AG04449 (cell line): ENCODE measurements at regions not wholly inside any gene's neighbourhood (a gene's known extent, or its start where the extent isn't known, plus 50 kb on each side); places are given as distances from the start of the nearest gene placed in this dataset.

Experiments
- CTCF ChIA-PET: fragments of 350-600 bp; formaldehyde crosslinking; extraction: SDS; loops from one replicate; lab custom pipeline; 2021; ENCODE audit warnings: antibody characterized with exemption; lab: Yijun Ruan, JAX
- POLR2A ChIA-PET: fragments of 400-600, 350-600 bp; formaldehyde crosslinking; extraction: SDS; loops from one replicate; lab custom pipeline; 2020; ENCODE audit warnings: antibody characterized with exemption, inconsistent platforms; lab: Yijun Ruan, JAX
- DNase-seq: peaks from one replicate; pipeline ENCODE4 v3.0.0-alpha.2; 2010; ENCODE audit warnings: low read depth, low spot score
- H3K4me3 ChIP-seq: 2 replicates; pipeline ENCODE4 v1.5.1; 2011; ENCODE audit warnings: low read depth, mild to moderate bottlenecking, control low read depth, low read length
- TF ChIP-seq, protein P1 (sequence below): IDR thresholded peaks from one replicate; pipeline ENCODE4 v1.5.1; 2011; ENCODE audit warnings: mild to moderate bottlenecking, moderate library complexity, low read length, control low read depth, inconsistent platforms; ENCODE audit not compliant: insufficient read depth; ENCODE audit errors: missing control alignments

DNA sequence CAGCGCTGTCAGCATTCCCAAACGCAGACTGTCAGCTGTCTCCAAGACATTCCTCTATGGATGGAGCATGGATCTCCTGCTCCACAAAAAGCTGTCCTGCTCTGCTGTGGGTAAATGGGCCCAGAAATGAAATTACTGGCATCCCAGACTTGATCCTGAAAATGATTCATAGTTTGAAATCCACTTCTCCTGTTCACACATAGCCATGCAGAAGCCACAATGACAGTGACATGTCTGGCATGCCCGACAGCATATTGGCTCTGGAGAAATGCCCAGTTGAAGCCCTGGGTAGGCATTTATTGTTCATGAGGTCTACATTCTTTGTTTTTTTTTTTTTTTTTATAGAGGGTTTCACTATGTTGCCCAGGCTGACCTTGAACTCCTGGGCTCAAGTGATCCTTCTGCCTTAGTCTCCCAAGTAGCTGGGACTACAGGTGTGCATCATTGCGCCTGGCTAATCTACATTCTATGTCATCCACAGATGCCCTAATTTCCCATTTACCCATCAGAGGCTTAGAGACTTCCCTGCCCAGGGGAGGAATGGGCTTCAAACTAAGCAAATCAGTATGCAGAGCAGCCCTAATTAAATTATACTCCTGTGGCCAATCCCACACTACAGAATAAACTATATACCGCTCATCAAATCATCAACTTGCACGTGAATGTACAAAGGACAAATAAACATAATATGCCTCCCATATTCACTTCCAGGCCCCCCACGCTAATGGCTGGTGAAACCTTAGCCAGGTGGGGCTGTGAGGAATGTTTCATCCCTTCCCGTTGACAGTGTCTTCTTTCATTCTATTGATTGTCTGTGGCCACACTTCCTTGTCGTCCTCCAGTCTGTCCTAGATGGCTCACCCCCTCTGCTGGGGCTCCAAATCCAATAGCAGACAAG is 61.8 kb upstream of the EEPD1 start:
- CTCF ChIA-PET, result interaction anchor here (1.1 to 1.5 kb wide), 2 partner anchors 12 to 201 kb away, joined by 4 to 9 read pairs; no protein-coding TSS in a partner anchor
- TF ChIP-seq, protein P1, sequence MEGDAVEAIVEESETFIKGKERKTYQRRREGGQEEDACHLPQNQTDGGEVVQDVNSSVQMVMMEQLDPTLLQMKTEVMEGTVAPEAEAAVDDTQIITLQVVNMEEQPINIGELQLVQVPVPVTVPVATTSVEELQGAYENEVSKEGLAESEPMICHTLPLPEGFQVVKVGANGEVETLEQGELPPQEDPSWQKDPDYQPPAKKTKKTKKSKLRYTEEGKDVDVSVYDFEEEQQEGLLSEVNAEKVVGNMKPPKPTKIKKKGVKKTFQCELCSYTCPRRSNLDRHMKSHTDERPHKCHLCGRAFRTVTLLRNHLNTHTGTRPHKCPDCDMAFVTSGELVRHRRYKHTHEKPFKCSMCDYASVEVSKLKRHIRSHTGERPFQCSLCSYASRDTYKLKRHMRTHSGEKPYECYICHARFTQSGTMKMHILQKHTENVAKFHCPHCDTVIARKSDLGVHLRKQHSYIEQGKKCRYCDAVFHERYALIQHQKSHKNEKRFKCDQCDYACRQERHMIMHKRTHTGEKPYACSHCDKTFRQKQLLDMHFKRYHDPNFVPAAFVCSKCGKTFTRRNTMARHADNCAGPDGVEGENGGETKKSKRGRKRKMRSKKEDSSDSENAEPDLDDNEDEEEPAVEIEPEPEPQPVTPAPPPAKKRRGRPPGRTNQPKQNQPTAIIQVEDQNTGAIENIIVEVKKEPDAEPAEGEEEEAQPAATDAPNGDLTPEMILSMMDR, result no peak

DNA sequence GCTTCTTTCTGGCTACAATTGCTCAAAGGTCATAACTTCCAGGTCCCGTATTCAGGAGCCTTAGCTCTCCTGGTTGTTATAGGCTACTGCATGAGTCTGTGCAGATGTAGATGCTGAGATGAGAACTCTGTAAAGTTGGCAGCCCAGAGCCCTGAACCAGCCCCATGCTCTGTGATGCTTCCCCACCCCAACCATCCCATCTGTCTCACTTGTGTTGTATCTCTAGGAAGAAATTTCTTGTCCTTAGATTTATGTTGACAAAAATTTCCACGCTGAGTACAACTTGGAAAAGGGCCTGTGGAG is 61.2 kb upstream of the EEPD1 start:
- POLR2A ChIA-PET, result no interaction called here
- DNase-seq, result no peak
- TF ChIP-seq, protein P1, result no peak
- CTCF ChIA-PET, result no interaction called here
- H3K4me3 ChIP-seq, result no peak overlapping the region

More for the DNA sequence above, 61.8 kb upstream of the EEPD1 start:
- no peak for DNase-seq
- POLR2A ChIA-PET, result no interaction called here
- H3K4me3 ChIP-seq, result no peak overlapping the region

DNA sequence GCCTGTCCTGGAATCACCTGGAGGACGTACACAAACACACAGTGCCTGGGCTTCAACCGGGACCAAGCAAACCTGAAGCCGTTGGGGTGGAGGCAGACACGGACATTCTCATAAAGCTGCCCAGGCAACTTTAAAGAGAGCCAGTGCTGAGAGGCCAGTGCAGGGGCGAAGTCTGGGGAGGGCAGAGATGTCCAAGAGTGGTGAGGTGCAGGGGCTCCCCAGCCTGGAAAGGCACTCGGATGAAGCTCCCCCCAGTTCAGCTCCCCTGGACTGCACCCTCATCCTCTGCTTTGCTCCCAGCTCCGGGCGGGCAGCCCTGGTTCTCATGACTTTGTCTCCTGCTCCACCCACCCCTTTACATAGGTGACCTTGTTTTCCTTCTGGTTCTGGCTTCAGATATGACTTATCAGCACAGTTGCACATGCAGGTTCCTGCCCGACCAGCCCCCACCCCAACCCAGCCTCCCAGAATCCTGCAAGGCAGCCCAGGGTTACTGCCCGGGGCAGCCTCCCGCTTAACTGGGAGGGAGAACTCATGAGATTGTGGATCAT is 60.8 kb upstream of the EEPD1 start:
- TF ChIP-seq, protein P1, result no peak
- CTCF ChIA-PET, result no interaction called here
- no peak for DNase-seq
- H3K4me3 ChIP-seq, result no peak overlapping the region
- POLR2A ChIA-PET, result no interaction called here

DNA sequence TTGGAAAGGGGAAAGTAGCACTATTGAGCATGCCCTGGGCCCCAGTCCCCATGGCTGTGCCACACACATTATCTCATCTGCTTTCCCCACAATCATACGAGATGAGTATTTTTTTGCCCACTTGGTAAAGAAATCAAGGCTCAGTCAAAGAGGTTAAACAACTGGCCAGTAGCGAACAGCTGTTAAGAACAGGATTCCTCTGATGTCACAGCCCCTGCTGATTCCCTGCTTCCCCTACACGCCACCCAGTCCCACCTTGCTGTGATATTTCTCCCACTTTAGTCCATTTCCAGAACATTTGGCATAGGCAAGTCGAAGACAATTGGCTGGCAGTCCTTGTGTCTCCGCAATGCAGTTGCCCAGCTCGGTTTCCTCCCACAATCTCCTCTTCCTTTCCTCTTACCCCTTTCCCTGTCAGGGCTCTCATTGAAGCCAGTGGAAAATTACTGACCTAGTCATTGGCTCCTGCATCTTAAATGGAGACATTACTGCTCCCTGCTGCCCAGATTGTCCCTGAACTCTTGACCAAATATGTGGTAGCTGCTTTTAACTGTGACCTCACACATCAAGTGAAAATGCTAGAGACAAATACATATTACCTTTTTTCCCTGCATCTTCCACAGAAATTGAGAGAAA is 56.5 kb upstream of the EEPD1 start:
- TF ChIP-seq, protein P1, result no peak
- no peak for DNase-seq
- CTCF ChIA-PET, result interaction anchor here (1.8 kb wide), 1 partner anchor 21 kb away, joined by 3 read pairs; no protein-coding TSS in a partner anchor
- no peak overlapping the region for H3K4me3 ChIP-seq
- POLR2A ChIA-PET, result no interaction called here

DNA sequence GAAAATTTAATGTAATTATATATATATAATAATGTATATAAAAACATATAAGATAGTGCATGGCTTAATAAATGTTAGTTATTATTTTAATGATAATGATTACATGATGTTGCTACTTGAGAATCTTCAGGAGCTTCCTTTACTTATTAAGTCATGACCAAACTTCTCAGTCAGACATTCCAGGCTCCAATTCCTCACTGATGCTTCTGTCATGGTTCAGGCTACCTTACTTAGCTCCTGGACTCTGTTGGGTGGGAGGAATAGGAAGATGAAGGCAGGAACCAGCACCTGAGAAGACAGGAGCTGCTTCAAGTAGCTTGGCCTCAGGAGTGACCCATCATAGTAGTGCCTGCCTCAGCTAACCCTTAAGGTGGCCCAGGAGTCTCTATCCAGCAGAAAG is 55.0 kb upstream of the EEPD1 start:
- no peak for DNase-seq
- CTCF ChIA-PET, result interaction anchor here (0.7 to 1.9 kb wide), 5 partner anchors 9 to 222 kb away, joined by 3 to 4 read pairs (median 3); no protein-coding TSS in a partner anchor
- POLR2A ChIA-PET, result no interaction called here
- no peak overlapping the region for H3K4me3 ChIP-seq
- TF ChIP-seq, protein P1, result no peak

DNA sequence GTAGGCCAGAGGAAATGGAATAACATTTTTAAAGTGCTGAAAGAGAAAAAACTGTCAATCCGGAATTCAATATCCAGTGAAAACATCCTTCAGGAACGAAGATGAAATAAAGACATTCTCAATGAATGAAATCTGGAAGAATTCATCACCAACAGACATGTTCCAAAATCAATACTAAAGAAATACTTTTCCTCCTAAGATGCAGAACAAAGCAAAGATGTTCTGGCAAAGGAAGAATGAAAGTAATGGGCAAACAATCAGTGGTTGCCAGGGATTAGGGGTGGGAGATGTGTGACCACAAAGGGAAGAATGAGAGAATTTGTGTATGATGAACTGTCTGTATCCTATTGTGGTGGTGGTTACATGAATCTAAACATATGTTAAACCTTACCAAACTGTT is 52.8 kb upstream of the EEPD1 start:
- TF ChIP-seq, protein P1, result no peak
- ChIA-PET POLR2A (no interaction called here), CTCF (no interaction called here)
- H3K4me3 ChIP-seq, result no peak overlapping the region
- DNase-seq, result peak; percentile 7
